GM18517 (cell line): ENCODE measurements at regions not wholly inside any gene's neighbourhood (a gene's known extent, or its start where the extent isn't known, plus 50 kb on each side); places are given as distances from the start of the nearest gene placed in this dataset.

Experiments used
- ATAC-seq: cut with Tn5 transposase; IDR thresholded peaks from one replicate; pipeline ENCODE4 v1.9.1; 2021; ENCODE audit warnings: mild to moderate bottlenecking, moderate library complexity; ENCODE audit not compliant: unreplicated experiment

GRCh38 chr2:60002183-60002867 lies 551.1 kb downstream of the BCL11A start:
- ATAC-seq: no peak

GRCh38 chr2:60000686-60001085 lies 552.8 kb downstream of the BCL11A start:
- no peak for ATAC-seq

DNA sequence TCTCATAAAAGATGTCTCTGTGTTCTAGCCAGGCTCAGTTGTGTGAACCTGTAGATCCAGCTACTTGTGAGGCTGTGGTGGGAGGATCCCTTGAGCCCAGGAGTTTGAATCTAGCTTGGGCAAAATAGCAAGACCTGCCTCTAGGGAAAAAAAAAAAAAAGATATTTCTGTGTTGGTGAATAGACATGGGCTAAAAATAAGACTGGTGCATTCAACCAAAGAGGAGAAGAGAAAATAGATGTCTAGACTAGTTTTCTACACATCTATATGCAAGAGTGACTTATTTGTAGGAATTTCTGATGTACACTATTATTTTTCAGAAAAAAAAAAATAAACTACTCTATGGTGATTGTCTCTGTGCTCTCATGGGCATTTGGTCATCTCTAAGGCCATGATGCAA lies 555.1 kb downstream of the BCL11A start:
- ATAC-seq: no peak

DNA sequence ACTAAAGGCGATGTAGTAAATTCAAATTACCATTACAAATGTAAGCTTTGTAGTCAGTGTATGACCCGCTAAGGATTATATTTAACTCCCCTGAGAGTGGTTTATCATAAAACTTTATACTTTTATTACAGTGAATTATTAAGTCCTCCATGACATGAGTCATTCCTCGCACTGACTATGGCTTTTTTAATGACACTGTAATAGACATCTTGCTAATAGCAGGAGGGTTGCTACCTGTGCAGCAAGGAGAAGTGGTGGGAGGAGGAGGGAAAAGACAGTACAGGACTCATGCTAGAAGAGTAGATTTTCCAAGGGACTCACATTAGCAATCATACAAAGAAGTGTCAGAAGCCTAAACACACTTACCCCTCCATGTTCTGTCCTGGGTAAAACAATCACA lies 556.1 kb downstream of the BCL11A start:
- no peak for ATAC-seq

- ATAC-seq: no peak
Measured at GRCh38 chr2:59996855-59997254, 556.6 kb downstream of the BCL11A start.

GRCh38 chr2:59993726-59994125 lies 559.7 kb downstream of the BCL11A start:
- ATAC-seq: no peak

DNA sequence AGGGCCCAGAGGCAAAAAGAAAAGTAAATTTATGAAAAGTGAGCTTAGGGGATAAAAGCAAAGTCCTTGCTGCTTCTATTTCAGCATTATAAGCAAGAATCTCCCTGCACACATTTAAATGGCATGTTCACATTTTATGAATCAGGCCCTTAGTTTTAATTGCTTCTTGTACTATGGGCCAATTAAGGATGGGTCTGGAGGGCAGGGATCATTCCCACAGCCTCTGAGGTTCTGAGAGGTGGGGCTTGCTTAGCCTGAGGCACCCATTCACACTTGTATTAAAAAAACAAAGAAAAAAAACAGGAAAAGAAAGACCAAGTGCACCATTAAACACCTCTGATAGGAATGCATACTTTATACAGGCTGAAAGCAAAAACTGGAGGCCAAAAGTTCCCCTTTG lies 565.1 kb downstream of the BCL11A start:
- no peak for ATAC-seq

DNA sequence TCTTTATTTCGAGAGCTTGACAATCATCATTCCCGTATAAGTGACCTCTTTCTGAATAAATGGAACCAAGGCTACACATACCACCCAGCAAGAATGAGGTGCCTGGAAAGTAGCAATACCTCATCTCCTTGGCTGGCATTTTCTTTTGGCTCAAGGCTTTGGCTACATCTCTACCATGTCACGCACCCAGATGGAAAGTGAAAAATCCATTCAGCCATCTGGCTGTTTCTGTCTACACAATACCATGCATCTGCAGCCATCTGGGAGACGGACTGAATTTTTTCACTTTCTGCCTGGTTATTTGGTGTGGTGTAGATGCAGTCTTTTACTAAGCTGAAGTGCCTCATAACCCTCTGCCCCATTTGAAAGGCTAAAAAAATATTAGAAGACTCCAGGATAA lies 566.9 kb downstream of the BCL11A start:
- ATAC-seq: no peak

DNA sequence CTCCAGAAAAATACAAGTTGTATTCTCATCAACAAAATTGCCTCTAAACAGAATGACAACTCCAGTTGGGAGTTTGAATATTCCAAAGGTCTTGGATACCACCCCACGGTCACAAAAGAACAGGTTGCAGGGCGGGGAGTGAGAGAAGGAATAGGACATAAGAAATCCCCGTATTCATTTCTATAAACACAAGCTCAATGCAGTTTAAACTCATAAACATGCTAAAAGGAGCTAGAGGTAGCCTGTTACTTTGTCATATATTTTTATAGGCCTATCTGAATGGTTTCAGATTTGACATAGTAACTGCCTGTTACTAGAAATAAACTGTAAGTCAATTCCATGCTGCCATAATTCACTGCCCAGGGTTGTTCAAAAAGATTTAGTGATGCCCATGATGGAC lies 567.5 kb downstream of the BCL11A start:
- ATAC-seq: no peak

- no peak for ATAC-seq
Measured at GRCh38 chr2:59974051-59974766, 579.2 kb downstream of the BCL11A start.

- no peak for ATAC-seq
Measured at GRCh38 chr2:59969161-59969560, 584.3 kb downstream of the BCL11A start.

- no peak for ATAC-seq
Measured at GRCh38 chr2:59968441-59968840, 585.0 kb downstream of the BCL11A start.

DNA sequence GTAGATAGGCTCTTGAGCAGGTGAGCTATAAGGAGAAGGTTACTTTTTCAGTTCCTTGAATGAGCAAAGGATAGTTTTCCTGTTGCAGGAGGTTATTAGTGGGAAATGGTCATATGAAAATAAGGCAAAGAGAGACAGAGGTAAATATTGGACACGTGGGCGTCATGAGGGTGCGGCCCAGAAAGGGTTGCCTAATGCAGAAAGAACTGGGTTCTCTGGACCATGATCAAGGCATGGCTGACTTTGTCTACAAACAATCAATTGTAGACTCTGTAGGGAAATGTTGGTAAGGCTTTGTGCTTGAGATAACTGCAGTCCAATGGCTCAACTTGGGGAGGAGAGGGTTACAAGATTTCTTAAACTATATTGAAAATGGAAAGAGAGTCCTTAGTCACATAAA lies 585.8 kb downstream of the BCL11A start:
- no peak for ATAC-seq

- ATAC-seq: no peak
Measured at GRCh38 chr2:59963157-59963556, 590.3 kb downstream of the BCL11A start.

DNA sequence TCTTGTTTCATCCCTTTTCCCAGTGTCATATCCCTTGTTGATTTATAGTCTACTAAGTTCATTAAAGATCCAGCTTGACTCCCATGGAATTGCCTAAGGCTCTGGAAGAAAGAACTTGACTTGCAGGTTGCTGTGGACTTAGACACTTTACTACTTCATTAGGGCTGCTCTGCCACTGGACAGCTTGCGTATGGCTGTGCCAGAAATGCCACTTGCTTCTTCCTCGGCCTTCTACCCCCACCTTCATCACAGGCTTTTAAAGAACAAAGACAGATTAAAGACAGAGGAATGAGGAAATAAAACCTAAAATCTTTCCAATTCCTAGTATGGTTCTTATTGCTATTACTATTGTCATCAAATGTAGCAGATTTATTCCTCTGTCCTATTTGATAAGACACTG lies 591.7 kb downstream of the BCL11A start:
- no peak for ATAC-seq

DNA sequence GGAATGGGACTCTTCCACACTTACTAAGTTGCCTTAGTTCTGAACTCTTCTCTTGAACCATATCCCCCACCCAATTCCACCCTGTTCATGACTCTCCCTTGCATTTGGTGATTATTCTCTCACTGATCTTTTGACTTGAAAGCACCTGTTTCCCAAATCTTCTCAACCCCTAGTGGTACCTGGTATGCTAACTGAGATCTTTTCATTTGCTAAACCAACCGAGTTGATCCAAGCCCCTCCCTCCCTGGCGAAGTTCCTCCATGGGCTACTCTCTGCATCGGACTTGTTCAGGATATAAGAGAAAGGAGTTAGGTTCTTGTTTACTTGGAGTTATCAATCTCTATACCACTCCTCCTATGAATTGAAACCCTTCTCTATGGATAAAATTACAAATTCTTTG lies 593.5 kb downstream of the BCL11A start:
- ATAC-seq: no peak

DNA sequence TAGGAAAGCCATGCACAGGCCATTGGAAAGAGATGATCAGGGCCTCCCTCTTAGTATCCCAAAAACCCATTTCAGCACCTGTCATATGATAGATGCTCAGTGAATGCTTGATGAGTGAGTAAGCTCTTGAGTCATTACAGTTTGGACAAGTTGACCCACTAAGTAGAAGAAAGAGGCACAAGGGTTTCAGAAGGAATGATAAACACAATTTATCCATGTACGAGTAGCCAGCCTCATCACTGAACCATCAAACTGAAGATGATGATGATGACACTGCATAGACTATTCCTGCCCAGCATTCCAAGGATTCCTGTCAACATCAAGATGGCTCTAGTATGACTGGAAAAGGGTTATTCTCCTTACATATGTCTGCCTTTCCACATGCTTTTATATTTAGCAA lies 596.0 kb downstream of the BCL11A start:
- no peak for ATAC-seq

GRCh38 chr2:59956981-59957380 lies 596.5 kb downstream of the BCL11A start:
- no peak for ATAC-seq

DNA sequence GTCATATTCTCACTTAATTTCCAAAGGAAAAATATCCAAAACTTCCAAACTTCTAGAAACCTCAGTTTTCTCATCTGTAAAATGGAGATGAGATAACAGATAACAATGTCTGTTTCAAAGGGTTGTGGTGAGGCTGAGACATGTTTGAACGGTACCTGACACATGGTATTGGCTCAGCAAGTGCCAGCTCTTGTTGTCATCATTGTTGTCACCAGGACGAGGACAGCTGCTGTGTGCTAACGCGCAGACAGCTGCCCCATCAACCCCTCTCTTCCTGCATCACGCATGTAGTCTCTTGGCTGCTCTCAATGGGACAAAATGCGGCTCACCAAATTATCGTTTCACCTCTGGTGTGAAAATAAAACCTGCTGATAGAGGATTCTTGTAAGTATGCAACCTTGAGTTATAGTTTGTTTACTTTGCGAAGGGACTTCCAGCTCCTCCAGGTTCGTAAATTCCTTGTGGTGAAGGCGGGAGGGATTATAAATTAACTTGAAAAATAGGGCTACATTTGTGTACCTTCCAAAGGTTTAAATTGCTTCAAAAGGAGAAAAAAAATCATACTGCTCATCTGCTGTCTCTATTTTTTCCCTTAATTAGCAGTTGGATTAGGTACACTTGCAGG lies 605.4 kb downstream of the BCL11A start:
- no peak for ATAC-seq

DNA sequence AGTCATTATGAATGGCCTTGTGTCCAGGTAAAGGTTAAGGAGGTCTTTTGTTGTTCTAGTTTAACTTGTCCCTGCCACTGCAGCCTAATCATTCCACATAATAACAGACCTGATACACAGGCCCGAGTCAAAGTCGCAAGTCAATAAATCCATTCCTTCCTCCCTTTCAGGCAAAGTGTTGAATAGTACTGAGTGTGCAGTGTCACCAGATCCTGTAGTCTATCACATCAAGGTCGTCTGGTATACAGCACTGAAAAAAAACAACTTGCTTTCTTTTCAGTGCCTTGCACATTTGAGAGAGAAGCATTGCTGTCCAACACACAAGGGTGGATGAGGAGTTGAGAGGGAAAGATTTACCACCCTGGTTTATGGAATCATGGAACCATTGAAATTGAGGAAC lies 606.2 kb downstream of the BCL11A start:
- ATAC-seq: no peak

DNA sequence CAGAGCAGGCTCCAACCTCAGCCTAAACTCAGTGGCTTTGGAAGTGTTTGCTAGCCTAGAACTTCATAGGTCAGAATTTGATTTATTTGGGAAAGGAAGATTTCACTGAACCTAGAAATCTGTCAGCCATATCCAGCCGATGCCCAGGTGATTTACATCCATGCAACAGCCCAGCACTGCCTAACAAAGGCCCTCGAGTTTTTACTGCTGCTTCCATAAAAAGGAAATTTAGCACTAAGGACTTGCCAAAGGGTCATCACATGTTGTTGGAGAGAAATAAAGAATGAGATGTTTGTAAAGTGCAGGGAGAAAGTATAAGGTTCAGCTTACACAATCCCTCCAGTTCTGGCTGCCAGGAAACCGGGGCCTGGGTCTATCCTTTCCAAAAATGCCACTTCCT lies 614.2 kb downstream of the BCL11A start:
- ATAC-seq: no peak

- no peak for ATAC-seq
Measured at GRCh38 chr2:59938181-59938580, 615.3 kb downstream of the BCL11A start.
